ENCODE measurements at regions not wholly inside any gene's neighbourhood (a gene's known extent, or its start where the extent isn't known, plus 50 kb on each side); places are given as distances from the start of the nearest gene placed in this dataset.

GRCh38 chr20:30985386-30985785 is 272.1 kb upstream of the DEFB115 start:
- Mint-ChIP-seq H3K4me1 (ENCODE audit: unreplicated experiment) (no peaks in the 10 kb centered on the region), H3K27ac (ENCODE audit: unreplicated experiment) (no peak overlapping the region), H3K4me3 (ENCODE audit: unreplicated experiment) (no peak overlapping the region), H3K36me3 (ENCODE audit: unreplicated experiment) (no peaks in the 10 kb centered on the region), H3K27me3 (ENCODE audit: unreplicated experiment) (no peaks in the 10 kb centered on the region), H3K9me3 (ENCODE audit: unreplicated experiment) (peaks cover 49% of the 10 kb centered on the region)
- DNase-seq (ENCODE audit: extremely low spot score, unreplicated experiment): peak; percentile 68
- no peak for TF ChIP-seq CTCF (IDR thresholded peaks at IDR 0.05)
